ENCODE measurements at regions not wholly inside any gene's neighbourhood (a gene's known extent, or its start where the extent isn't known, plus 50 kb on each side); places are given as distances from the start of the nearest gene placed in this dataset.

DNA sequence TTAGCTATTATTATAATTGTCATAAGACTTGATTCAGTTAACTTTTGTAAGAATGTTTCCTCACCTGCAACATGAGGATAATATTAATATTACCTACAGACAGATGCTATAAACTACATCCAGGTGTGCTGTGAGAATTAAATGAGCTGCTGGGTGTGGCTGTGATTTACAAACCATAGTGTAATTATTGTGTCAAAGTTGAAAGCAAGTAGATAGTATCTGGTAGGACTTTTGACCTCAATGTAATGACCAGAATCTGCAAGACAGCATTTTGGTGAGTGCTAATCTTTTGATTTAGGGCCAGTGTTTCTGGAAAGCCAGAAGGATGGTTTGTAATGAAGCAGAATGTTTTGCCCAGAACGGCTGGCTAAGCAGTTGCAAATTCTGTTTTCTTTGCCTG, 162.5 kb downstream of the TRMT11 start:
- no peak for DNase-seq

DNA sequence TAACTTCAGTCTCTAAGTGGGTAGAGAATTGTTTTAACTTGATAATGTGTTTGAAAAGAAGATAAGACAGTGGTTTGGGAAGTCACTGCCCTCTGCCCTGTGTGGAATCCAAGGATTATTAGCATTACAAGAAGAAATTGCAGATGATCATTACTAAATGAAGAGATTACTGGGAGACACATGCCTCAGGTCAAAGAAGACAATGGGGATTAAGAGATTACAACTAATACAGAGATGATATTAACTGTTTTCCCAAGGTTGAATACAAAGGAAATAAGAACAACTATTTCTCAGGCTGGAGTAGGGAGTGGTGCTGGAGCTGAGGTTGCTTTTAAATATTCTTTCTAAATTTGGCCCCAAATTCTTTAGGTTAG, 166.0 kb downstream of the TRMT11 start:
- DNase-seq, result no peak

- no peak for DNase-seq
These were observed 167.3 kb downstream of the TRMT11 start for GRCh38 chr6:126153661-126154060.

- no peak for DNase-seq
These were observed 170.6 kb downstream of the TRMT11 start for GRCh38 chr6:126156973-126157372.

GRCh38 chr6:126167726-126168125, 172.2 kb upstream of the CENPW start:
- no peak for DNase-seq

- DNase-seq, result no peak
These were observed 169.5 kb upstream of the CENPW start for GRCh38 chr6:126170433-126170832.

GRCh38 chr6:126170978-126171382, 168.9 kb upstream of the CENPW start:
- no peak for DNase-seq

GRCh38 chr6:126172131-126172530, 167.8 kb upstream of the CENPW start:
- DNase-seq, result no peak

DNA sequence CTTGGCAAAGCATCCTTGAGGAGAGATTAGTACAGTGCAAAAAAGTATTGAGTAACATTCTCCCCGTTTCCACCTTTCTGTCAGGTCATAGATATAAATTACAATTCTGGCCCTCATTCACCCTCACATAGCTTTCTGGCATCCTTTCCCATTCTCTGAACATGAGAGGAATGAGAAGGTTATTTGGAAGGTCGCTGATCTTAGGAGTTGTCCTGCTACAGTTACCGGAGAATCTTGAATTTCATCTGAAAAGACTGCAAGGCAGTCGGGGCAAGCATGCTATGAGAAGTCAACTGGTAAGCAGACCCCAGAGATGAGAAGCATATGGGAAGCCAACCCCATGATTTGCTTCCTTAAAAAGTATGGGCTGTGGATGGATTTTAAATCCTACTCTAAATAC, 166.7 kb upstream of the CENPW start:
- no peak for DNase-seq

DNA sequence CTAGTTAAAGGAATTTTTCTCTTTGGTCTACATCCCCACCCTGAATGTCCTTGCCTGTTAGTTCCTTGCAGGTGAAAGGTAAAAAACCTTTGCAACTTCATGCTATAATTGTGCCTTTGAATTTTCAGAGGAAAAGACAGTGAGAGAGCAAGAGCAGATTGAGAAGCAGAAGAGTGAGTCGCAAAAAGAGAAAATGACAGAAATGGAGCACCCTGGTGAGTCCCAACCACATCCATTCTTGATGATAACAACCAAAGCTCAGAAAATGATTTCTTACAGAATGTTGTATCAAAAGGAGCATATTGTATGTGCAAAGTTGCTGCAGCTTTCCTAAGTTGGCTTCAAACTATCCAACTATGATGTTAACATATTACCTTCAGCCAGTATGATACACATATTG, 165.2 kb upstream of the CENPW start:
- no peak for DNase-seq

- no peak for DNase-seq
These were observed 164.7 kb upstream of the CENPW start for GRCh38 chr6:126175251-126175650.

- no peak for DNase-seq
These were observed 163.6 kb upstream of the CENPW start for GRCh38 chr6:126176282-126176681.

- DNase-seq, result no peak
These were observed 159.3 kb upstream of the CENPW start for GRCh38 chr6:126180585-126180984.

DNA sequence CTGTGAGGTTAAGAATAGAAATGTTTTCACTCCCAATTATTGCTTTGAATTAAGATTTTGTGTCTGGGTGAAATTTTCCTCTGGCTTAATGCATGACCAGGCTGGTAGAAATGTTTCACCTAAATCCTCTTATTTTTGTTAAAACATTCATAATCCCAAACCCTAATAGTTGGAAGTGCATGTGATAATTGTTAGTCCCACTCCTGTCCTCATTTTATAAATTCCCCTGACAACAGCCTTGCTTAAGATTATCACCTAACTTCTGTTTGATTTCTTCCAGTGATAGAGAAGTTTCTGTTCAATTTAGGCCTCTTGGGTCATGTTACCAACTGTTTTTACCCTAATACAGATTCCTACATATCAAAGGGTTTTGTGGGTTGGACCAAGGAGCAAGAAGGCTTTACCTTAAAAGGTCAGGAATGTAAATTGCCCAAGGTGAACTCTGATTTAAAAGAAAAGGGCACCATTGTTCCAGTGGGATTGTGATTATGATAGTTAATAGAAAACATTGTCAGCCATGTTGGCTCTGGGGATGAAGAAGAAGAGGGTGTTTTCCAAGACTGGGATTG, 158.7 kb upstream of the CENPW start:
- DNase-seq, result no peak

- no peak for DNase-seq
These were observed 158.0 kb upstream of the CENPW start for GRCh38 chr6:126181890-126182289.

- no peak for DNase-seq
These were observed 157.1 kb upstream of the CENPW start for GRCh38 chr6:126182650-126183311.

GRCh38 chr6:126185774-126186173, 154.1 kb upstream of the CENPW start:
- DNase-seq, result no peak

- DNase-seq, result no peak
These were observed 151.5 kb upstream of the CENPW start for GRCh38 chr6:126188279-126188909.

GRCh38 chr6:126195625-126196236, 144.2 kb upstream of the CENPW start:
- no peak for DNase-seq

DNA sequence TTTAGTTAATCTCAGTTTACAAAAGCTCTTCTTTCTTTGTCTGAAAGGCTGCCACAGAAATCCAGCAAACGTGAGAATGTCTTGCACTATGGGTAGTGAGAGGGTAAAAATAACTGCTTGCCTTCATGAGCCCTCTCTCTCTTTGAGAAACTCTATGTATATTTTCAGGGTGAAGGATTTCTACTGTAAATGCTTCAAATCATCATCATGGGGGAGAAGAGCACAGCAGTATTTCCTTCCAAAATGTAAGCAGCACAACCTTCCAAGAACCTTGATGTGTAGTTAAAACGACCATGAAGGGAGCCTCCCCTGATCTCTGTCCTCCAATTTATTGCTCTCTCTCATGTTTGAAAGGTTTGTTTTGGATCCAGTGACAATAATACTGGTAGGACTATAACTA, 141.3 kb upstream of the CENPW start:
- DNase-seq, result no peak

DNA sequence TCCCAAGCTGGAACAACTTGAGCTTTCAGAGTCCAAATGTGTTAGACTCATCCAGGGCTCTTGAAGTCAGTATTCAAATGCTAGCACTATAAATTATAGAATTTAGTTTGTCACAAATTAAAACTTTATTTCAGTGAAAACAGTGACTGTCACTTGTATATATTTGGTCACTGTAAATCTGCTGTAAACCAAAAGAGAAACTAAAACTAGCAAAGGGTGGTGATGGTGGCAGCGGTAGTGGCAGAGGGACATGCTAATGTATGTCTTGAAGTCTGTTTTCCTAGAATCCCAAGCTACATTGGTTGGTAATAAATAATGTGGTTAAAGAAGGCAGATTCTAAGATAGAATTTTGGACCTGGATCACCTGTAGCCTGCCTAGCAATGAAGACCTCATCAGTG, 140.4 kb upstream of the CENPW start:
- DNase-seq, result no peak

DNA sequence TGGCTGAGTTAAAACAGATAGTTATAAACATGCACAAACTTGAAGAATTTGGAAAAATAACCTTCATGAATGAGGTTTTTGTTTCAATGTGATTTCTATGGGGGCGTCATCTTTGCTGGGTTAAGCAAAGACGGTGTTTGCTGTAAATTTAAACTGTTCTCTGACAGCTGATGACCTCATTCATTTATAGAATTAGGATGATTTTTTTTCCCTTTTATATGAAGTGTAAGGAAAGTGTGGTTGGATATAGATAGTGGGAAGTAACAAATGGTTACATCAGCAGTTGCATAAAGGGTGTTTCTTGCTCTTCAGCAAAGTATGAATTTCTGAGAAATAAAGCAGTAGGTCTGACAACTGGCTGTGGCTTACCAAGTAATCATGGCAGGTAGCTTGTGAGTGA, 137.2 kb upstream of the CENPW start:
- no peak for DNase-seq

DNA sequence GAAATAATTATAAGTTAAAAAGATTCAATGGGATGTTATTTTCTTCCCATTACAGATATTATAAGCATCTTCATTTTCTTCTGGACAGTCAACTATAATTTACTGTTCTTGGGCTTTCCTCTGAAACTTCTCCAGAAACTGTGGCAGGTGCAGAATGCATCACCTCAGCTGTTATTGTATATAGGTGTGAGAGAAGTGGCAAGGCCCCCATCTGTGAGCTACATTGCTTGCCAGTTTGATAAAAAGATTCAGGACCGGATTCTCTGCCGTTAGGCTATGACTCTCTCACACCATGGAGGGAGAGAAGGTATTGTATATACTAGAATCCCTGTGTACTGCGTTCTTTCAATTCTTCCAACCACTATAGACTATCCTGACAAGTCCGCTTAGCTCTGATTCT, 135.8 kb upstream of the CENPW start:
- no peak for DNase-seq

- DNase-seq, result no peak
These were observed 135.3 kb upstream of the CENPW start for GRCh38 chr6:126204598-126204997.
